ENCODE measurements at regions not wholly inside any gene's neighbourhood (a gene's known extent, or its start where the extent isn't known, plus 50 kb on each side); places are given as distances from the start of the nearest gene placed in this dataset.
"Not testable (repeated sequence)": the region's sequence is repeated elsewhere in the genome, so short reads cannot be mapped to it uniquely, and the experiment has no call there.

DNA sequence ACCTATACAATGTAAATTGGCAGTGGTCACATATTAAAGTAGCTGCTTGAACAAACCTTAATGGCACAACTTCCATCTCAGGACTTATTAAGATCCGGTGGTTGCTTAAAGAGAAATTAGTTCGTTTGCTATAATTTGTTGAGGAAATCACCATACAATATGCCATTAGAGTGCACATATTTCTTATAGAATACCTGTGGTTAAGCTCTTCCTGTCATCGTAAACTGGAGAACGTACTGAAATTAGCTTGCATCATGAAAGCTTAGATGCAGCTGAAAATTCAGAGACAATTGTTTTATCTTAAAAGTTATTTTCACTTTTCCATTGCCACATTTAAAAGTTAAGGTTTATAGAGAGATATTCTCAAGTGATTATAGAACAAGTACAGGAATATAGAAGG is 818.6 kb upstream of the ALG10B start:
- TF ChIP-seq, protein P1, sequence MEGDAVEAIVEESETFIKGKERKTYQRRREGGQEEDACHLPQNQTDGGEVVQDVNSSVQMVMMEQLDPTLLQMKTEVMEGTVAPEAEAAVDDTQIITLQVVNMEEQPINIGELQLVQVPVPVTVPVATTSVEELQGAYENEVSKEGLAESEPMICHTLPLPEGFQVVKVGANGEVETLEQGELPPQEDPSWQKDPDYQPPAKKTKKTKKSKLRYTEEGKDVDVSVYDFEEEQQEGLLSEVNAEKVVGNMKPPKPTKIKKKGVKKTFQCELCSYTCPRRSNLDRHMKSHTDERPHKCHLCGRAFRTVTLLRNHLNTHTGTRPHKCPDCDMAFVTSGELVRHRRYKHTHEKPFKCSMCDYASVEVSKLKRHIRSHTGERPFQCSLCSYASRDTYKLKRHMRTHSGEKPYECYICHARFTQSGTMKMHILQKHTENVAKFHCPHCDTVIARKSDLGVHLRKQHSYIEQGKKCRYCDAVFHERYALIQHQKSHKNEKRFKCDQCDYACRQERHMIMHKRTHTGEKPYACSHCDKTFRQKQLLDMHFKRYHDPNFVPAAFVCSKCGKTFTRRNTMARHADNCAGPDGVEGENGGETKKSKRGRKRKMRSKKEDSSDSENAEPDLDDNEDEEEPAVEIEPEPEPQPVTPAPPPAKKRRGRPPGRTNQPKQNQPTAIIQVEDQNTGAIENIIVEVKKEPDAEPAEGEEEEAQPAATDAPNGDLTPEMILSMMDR (IDR thresholded peaks at IDR 0.05): not testable (repeated sequence)
- TF ChIP-seq EZH2 (IDR thresholded peaks at IDR 0.05; ENCODE audit: borderline replicate concordance, insufficient read depth, low read depth, low read length, poor library complexity, severe bottlenecking): not testable (repeated sequence)

Data from B cell (primary cell).